HepG2 (cell line): ENCODE measurements at regions not wholly inside any gene's neighbourhood (a gene's known extent, or its start where the extent isn't known, plus 50 kb on each side); places are given as distances from the start of the nearest gene placed in this dataset.

Source experiments
- ZNF136 ChIP-seq: sonication (generic); formaldehyde crosslinking; IDR thresholded peaks from 2 replicates; pipeline ENCODE4 v1.8.1; 2022; ENCODE audit warnings: low read depth, mild to moderate bottlenecking, moderate library complexity, missing genetic modification reagents
- ZNF747 ChIP-seq: sonication (generic); formaldehyde crosslinking; IDR thresholded peaks from 2 replicates; pipeline ENCODE4 v1.8.1; 2023; ENCODE audit warnings: missing genetic modification reagents, mild to moderate bottlenecking, borderline replicate concordance
- TF ChIP-seq, protein P1 (sequence below): sonication (generic); formaldehyde crosslinking; IDR thresholded peaks from 2 replicates; pipeline ENCODE4 v1.5.0; 2020; ENCODE audit warnings: mild to moderate bottlenecking, missing genetic modification reagents, moderate library complexity

DNA sequence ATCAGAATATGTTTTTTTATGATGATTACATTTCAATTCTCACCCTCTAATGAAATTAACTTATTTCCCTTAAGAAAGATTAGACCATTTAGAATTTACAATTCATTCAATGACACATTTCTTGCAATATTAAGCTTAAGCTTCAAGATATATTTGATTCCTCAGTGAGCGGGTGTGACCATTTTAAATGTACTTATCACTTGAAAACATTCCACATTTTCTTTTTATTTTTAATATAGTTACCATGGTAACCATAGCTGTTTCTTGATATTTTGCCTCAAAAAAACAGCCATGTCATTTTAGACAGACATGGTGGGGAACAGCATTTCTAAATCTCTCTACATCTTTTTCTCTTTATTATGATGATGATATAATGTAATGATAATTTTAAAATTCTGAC, 1029.0 kb upstream of the B3GALT2 start:
- no peak for TF ChIP-seq ZNF747 (CRISPR knock-in tag)
- TF ChIP-seq, protein P1, sequence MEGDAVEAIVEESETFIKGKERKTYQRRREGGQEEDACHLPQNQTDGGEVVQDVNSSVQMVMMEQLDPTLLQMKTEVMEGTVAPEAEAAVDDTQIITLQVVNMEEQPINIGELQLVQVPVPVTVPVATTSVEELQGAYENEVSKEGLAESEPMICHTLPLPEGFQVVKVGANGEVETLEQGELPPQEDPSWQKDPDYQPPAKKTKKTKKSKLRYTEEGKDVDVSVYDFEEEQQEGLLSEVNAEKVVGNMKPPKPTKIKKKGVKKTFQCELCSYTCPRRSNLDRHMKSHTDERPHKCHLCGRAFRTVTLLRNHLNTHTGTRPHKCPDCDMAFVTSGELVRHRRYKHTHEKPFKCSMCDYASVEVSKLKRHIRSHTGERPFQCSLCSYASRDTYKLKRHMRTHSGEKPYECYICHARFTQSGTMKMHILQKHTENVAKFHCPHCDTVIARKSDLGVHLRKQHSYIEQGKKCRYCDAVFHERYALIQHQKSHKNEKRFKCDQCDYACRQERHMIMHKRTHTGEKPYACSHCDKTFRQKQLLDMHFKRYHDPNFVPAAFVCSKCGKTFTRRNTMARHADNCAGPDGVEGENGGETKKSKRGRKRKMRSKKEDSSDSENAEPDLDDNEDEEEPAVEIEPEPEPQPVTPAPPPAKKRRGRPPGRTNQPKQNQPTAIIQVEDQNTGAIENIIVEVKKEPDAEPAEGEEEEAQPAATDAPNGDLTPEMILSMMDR (CRISPR knock-in tag): no peak
- no peak for TF ChIP-seq ZNF136 (CRISPR knock-in tag)
